Thymus (tissue), 11 donors: ENCODE measurements at regions not wholly inside any gene's neighbourhood (a gene's known extent, or its start where the extent isn't known, plus 50 kb on each side); places are given as distances from the start of the nearest gene placed in this dataset.

ENCODE experiments used
- DNase-seq, 9 donors: peaks; one replicate each; pipeline ENCODE4 v3.0.0-alpha.2; 2013; ENCODE audit warnings: low spot score in 9 of 9, low read depth in 6 of 9, missing footprints in 1 of 9
- H3K27ac ChIP-seq, 2 donors: one replicate each; pipeline ENCODE4 v1.5.1; 2013; ENCODE audit warnings: control low read depth in 1 of 2, low read depth in 1 of 2, low read length in 1 of 2, mild to moderate bottlenecking in 1 of 2, moderate library complexity in 1 of 2
- H3K27me3 ChIP-seq, 2 donors: one replicate each; pipeline ENCODE4 v1.5.1; 2013; ENCODE audit warnings: low read length in 1 of 2; ENCODE audit not compliant: control insufficient read depth in 2 of 2, insufficient read depth in 1 of 2
- H3K36me3 ChIP-seq, 2 donors: one replicate each; pipeline ENCODE4 v1.5.1; 2013; ENCODE audit warnings: low read length in 1 of 2, mild to moderate bottlenecking in 1 of 2, moderate library complexity in 1 of 2; ENCODE audit not compliant: control insufficient read depth in 2 of 2, insufficient read depth in 2 of 2
- H3K4me1 ChIP-seq, 2 donors: one replicate each; pipeline ENCODE4 v1.5.1; 2013; ENCODE audit warnings: low read length in 2 of 2; ENCODE audit not compliant: control insufficient read depth in 2 of 2, insufficient read depth in 2 of 2
- H3K4me3 ChIP-seq, 2 donors: one replicate each; pipeline ENCODE4 v1.5.1; 2013; ENCODE audit warnings: low read length in 2 of 2, control low read depth in 1 of 2, mild to moderate bottlenecking in 1 of 2
- H3K9me3 ChIP-seq, 2 donors: one replicate each; pipeline ENCODE4 v1.5.1; 2013; ENCODE audit warnings: low read length in 1 of 2, mild to moderate bottlenecking in 1 of 2; ENCODE audit not compliant: control insufficient read depth in 2 of 2, insufficient read depth in 1 of 2
- WGBS: extraction: QIAGEN DNeasy Blood & Tissue Kit; methylation state at CpG from one replicate; pipeline ENCODE4 v1.1.7; 2013; 5-methylcytosine and 5-hydroxymethylcytosine counted together
- donor health status: healthy.

GRCh38 chr5:113680534-113680933 lies 167.0 kb downstream of the YTHDC2 start:
- 67% methylated on average over 2 of the region's 2 CpGs for WGBS
- no peak for DNase-seq
- Histone ChIP-seq H3K27me3 (no peaks in the 10 kb centered on the region), H3K9me3 (no peaks in the 10 kb centered on the region), H3K4me3 (no peak overlapping the region), H3K4me1 (no peaks in the 10 kb centered on the region), H3K27ac (no peak overlapping the region), H3K36me3 (no peaks in the 10 kb centered on the region)

- no peak for DNase-seq
- Histone ChIP-seq H3K27me3 (no peaks in the 10 kb centered on the region), H3K36me3 (no peaks in the 10 kb centered on the region), H3K4me1 (no peaks in the 10 kb centered on the region), H3K27ac (no peak overlapping the region), H3K9me3 (no peaks in the 10 kb centered on the region), H3K4me3 (no peak overlapping the region)
- 84% methylated on average over 7 of the region's 7 CpGs for WGBS
Observed at GRCh38 chr5:113682497-113683136, 169.1 kb downstream of the YTHDC2 start.

- Histone ChIP-seq H3K36me3 (no peaks in the 10 kb centered on the region), H3K27ac (no peak overlapping the region), H3K9me3 (no peaks in the 10 kb centered on the region), H3K4me1 (no peaks in the 10 kb centered on the region), H3K4me3 (no peak overlapping the region), H3K27me3 (no peaks in the 10 kb centered on the region)
- no peak for DNase-seq
- WGBS = 91% methylated on average over 2 of the region's 2 CpGs
Observed at GRCh38 chr5:113683211-113683610, 169.7 kb downstream of the YTHDC2 start.

- H3K4me3 ChIP-seq = no peak overlapping the region
- no peak overlapping the region for H3K27ac ChIP-seq
- DNase-seq = no peak
- H3K27me3 ChIP-seq = no peaks in the 10 kb centered on the region
- H3K9me3 ChIP-seq = no peaks in the 10 kb centered on the region
- no peaks in the 10 kb centered on the region for H3K36me3 ChIP-seq
- 97% methylated on average over 3 of the region's 3 CpGs for WGBS
- H3K4me1 ChIP-seq = no peaks in the 10 kb centered on the region
Observed at GRCh38 chr5:113686599-113686998, 173.1 kb downstream of the YTHDC2 start.

GRCh38 chr5:113689647-113690046 lies 176.2 kb downstream of the YTHDC2 start:
- no peak overlapping the region for H3K27ac ChIP-seq
- no peak for DNase-seq
- WGBS = 92% methylated on average over 1 of the region's 1 CpG
- H3K4me1 ChIP-seq = no peaks in the 10 kb centered on the region
- no peak overlapping the region for H3K4me3 ChIP-seq
- no peaks in the 10 kb centered on the region for H3K36me3 ChIP-seq
- peaks cover 4 to 17% of the 10 kb centered on the region in 2 donors for H3K27me3 ChIP-seq
- H3K9me3 ChIP-seq = no peaks in the 10 kb centered on the region

- H3K4me1 ChIP-seq = no peaks in the 10 kb centered on the region
- H3K27ac ChIP-seq = no peak overlapping the region
- peaks cover 4 to 20% of the 10 kb centered on the region in 2 donors for H3K27me3 ChIP-seq
- H3K4me3 ChIP-seq = no peak overlapping the region
- no peaks in the 10 kb centered on the region for H3K36me3 ChIP-seq
- 25% methylated on average over 5 of the region's 5 CpGs for WGBS
- no peaks in the 10 kb centered on the region for H3K9me3 ChIP-seq
- no peak for DNase-seq
Observed at GRCh38 chr5:113692466-113692865, 179.0 kb downstream of the YTHDC2 start.

- Histone ChIP-seq H3K4me3 (no peak overlapping the region), H3K36me3 (no peaks in the 10 kb centered on the region), H3K4me1 (no peaks in the 10 kb centered on the region), H3K27ac (no peak overlapping the region), H3K27me3 (peaks cover 4 to 20% of the 10 kb centered on the region in 2 donors), H3K9me3 (no peaks in the 10 kb centered on the region)
- WGBS = 10% methylated on average over 15 of the region's 15 CpGs
- DNase-seq = no peak
Observed at GRCh38 chr5:113692891-113693457, 179.5 kb downstream of the YTHDC2 start.

GRCh38 chr5:113693701-113694100 lies 180.2 kb downstream of the YTHDC2 start:
- DNase-seq = no peak
- H3K4me3 ChIP-seq = no peak overlapping the region
- H3K4me1 ChIP-seq = no peaks in the 10 kb centered on the region
- WGBS = 59% methylated on average over 4 of the region's 4 CpGs
- H3K9me3 ChIP-seq = no peaks in the 10 kb centered on the region
- H3K27ac ChIP-seq = no peak overlapping the region
- H3K36me3 ChIP-seq = no peaks in the 10 kb centered on the region
- peaks cover 4 to 20% of the 10 kb centered on the region in 2 donors for H3K27me3 ChIP-seq

GRCh38 chr5:113694576-113694975 lies 181.1 kb downstream of the YTHDC2 start:
- no peaks in the 10 kb centered on the region for H3K4me1 ChIP-seq
- H3K9me3 ChIP-seq = no peaks in the 10 kb centered on the region
- DNase-seq = no peak
- H3K4me3 ChIP-seq = no peak overlapping the region
- H3K36me3 ChIP-seq = no peaks in the 10 kb centered on the region
- 98% methylated on average over 2 of the region's 2 CpGs for WGBS
- H3K27ac ChIP-seq = no peak overlapping the region
- H3K27me3 ChIP-seq = peaks cover 4 to 20% of the 10 kb centered on the region in 2 donors
